ENCODE measurements at regions not wholly inside any gene's neighbourhood (a gene's known extent, or its start where the extent isn't known, plus 50 kb on each side); places are given as distances from the start of the nearest gene placed in this dataset.
"Not testable (repeated sequence)": the region's sequence is repeated elsewhere in the genome, so short reads cannot be mapped to it uniquely, and the experiment has no call there.

GRCh38 chr1:38502758-38503157 lies 356.8 kb downstream of the RRAGC start:
- DNase-seq (ENCODE audit: low spot score), result no peak

GRCh38 chr1:38500891-38501290 lies 358.7 kb downstream of the RRAGC start:
- no peak for DNase-seq (ENCODE audit: low spot score)

DNA sequence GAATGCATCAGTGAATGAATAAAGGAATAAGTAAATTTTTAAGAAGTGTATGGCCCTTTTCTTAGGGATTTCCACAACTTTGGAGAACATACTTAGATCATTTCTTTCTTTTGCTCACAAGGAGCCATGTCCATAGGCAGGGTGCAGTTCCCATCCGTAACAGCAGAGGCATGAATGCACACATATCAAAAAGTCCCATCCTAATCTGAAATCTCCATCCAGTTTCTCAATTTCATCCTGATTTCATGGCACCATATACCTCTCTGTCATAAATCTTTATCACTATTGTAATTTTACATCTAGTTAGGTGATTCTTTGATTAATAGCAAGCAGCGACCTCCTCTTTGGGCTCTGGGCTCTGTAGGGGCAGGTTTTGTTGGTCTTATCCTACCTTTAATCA lies 359.2 kb downstream of the RRAGC start:
- no peak for DNase-seq (ENCODE audit: low spot score)

DNA sequence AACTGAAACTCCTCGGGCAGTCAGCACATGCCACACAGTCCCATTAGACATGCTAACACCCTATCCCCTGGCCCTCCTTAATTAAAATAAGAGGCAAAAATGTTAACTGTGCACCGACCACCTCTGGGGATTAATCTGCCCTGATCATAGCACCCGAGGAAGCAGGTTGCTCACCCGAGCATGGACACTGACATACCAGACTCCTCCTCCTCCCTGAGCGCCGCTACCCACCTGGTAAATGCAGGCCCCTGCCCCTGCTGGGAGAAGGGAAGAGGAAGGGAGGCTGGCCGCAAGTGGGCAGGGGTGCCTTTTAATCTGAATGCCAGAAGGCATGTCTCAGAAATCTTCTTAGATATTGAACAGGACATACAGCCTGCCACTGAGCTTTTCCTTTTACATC lies 360.9 kb downstream of the RRAGC start:
- DNase-seq (ENCODE audit: low spot score), result no peak

- DNase-seq (ENCODE audit: low spot score), result no peak
These were observed 361.5 kb downstream of the RRAGC start for GRCh38 chr1:38497921-38498656.

DNA sequence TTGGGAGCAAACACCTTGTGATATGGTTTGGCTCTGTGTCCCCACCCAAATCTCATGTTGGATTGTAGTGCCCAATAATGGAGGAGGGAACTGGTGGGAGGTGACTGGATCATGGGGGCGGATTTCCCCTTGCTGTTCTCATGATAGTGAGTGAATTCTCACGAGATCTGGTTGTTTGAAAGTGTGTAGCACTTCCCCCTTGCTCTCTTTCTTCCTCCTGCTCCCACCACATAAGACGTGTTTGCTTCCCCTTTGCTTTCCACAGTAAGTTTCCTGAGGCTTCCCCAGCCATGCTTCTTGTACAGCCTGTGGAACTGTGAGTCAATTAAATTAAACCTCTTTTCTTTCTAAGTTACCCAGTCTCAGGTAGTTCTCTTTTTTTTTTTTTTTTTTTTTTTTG lies 366.3 kb downstream of the RRAGC start:
- DNase-seq (ENCODE audit: low spot score), result not testable (repeated sequence)

- DNase-seq (ENCODE audit: low spot score), result no peak
These were observed 369.7 kb downstream of the RRAGC start for GRCh38 chr1:38489844-38490270.

- no peak for DNase-seq (ENCODE audit: low spot score)
These were observed 371.2 kb downstream of the RRAGC start for GRCh38 chr1:38488162-38488898.

GRCh38 chr1:38487396-38487795 lies 372.2 kb downstream of the RRAGC start:
- no peak for DNase-seq (ENCODE audit: low spot score)

GRCh38 chr1:38486085-38486484 lies 373.5 kb downstream of the RRAGC start:
- no peak for DNase-seq (ENCODE audit: low spot score)

DNA sequence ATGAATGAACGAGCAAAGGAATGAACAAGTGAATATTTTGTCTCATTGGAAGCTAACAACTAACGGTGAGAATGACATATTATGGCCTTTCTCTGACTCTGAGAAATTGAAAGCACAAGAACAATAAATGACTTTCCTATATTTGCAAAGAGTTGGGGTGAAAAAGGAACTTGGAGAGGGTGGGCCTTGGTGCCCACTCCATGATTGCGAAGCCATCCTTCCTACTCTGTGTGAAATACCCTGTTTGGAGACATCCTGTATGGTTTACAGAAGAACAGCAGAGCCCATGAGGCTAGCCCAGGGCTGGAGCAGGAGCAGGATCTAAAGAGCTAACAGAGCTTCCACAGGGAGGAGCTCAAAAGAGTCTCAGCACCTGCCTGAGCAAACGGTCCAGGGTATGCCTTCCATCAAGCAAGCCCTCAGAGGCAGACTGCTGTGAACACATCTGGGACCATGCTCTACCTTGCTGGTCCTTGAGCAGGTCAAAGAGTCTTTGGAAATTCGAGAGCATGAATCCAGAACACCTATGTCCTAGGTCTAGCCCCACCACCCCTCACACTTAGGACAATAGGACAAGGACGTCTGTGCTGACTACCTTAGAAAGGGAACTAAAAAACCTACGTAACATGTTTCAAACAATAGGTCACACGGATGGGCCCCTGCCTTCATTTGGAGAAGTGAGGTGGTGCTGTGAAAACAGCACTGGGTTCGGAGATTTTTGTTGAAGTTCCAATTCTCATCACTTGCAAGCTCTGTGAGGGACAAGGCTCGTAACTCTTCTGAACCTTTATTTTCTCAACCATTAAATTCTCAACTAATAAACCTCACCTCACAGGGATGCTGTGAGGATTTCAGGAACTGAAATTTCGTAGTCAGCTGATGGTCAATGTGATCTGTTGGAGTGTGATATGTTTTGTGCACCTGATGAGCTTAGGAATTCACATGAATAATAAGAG lies 377.4 kb downstream of the RRAGC start:
- no peak for DNase-seq (ENCODE audit: low spot score)

DNA sequence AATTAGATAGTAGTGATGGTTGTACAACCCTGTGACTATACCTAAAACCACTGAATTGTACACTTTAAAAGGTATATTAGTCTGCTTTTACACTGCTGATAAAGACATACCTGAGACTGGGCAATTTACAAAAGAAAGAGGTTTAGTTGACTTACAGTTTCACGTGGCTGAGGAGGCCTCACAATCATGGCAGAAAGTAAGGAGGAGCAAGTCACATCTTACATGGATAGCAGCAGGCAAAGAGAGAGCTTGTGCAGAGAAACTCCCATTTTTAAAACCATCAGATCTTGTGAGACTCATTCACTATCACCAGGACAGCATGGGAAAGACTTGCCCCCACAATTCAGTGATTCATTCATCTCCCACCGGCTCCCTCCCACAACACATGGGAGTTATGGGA lies 379.9 kb downstream of the RRAGC start:
- not testable (repeated sequence) for DNase-seq (ENCODE audit: low spot score)

DNA sequence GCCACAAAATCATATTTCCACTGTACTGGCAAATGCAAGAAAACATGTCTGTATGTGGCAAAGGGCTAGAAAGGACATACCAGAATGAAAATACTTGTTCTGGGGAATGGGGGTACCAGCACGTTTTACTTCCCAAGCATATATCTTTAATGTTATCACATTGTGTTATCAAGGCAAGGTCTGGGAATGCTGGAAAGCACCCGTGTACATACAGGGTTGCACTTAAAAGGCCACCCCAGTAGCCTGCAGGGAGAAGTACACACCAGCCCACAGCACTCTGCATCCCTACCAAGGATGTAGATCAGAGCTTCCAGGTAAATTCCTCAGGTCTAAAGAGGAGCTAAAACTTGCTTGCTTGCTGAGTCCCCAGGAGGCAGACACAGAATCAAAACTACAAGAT lies 381.8 kb downstream of the RRAGC start:
- no peak for DNase-seq (ENCODE audit: low spot score)

- DNase-seq (ENCODE audit: low spot score), result no peak
These were observed 382.8 kb downstream of the RRAGC start for GRCh38 chr1:38476850-38477178.

GRCh38 chr1:38476111-38476849 lies 383.3 kb downstream of the RRAGC start:
- DNase-seq (ENCODE audit: low spot score), result no peak

DNA sequence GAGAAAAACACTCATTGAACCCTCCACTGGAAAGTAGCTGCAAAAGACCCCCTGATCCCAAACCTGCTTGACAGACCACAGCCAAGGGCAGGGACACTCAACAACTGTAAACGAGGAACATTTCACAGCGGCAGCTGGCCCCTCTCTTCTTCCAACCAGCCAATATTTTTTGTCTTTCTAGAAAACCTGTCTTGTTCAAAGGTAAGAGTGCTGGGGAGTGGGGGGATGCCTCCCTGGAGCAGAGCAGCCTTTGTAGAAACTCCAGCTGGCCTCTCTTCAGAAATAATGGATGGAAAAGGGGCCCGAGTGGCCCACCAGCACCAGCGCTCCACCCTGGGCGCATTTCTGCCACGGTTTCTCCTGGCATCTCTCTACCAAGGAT lies 384.0 kb downstream of the RRAGC start:
- no peak for DNase-seq (ENCODE audit: low spot score)

DNA sequence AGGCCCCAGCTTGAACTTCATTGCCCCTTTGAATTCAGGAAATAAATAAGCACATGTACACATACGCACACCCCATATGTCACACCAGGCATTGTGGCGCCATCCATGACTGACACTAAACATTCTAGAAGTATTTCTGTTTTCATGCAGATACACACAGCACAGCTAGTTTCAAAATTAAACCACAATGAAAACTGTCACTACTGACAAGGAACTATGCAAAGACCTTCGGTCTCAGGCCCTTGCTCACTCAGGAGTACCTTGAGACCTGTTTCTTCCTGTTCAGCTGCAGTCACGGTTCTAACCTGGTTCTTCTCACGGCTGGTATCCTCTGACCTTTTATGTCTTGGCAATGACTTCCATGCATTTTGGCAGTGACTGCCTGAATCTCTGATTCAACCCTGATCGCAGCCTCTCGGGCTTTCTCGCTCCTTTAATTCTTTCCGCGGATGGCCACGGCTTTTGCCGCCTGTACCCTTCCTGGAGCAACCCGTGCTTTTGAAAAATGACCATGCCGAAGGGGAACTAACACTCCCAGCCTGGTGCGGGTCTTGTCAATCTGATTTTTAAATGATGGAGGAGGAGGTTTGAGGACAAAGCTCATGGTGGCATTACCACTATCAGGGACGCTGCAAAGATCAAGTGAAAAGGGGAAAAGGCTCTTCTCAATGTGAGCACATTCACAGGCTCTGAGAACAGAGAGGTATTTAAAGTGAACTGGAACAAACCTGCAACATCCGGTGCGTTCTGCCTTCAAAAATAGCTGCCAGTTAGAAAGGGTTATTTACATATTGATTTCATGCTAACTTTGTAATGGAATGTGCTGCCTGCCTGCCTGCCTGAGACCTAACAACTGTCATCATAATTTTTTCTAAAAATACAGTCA lies 384.6 kb downstream of the RRAGC start:
- no peak for DNase-seq (ENCODE audit: low spot score)

DNA sequence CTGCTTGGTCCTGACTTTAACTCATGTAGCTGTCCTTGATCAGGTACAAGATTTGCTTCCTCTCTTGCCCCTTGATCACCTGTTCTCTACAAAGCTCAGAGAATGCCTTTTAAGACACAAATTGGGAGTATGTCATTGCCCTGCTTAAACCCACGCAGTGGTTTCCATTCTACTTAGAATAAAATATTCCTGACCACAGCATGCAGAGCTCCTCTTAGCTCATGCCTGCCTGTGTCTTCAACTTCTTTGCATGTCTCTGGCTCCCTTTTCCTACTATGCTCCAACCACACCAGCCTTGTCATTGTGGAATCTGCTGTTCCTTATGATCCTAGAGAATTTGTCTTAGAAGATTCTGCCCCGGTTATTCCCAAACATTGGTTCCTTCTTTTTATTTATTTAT lies 393.1 kb downstream of the RRAGC start:
- no peak for DNase-seq (ENCODE audit: low spot score)

GRCh38 chr1:38465460-38465859 lies 394.1 kb downstream of the RRAGC start:
- no peak for DNase-seq (ENCODE audit: low spot score)

GRCh38 chr1:38464071-38464661 lies 395.4 kb downstream of the RRAGC start:
- DNase-seq (ENCODE audit: low spot score), result no peak

DNA sequence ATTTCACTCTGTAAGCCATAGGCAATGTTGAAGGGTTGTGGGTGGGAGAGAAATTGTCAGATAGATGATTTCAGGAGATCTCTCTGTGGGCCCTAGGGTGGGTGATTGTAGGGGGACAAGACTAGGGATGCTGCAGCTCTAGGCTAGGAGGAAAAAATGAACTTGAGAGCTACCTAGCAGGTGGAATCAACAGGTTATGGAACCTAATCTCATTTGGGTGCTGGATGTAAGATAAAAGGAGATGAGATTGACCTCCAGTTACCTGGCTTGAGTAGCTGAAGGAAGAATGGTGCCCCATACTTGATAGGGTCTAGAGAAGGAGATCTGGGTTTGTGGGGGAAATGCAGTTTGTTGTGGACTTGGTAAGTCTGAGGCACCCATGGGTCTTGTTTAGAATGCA lies 396.5 kb downstream of the RRAGC start:
- no peak for DNase-seq (ENCODE audit: low spot score)
